Nephron progenitor cell (in vitro differentiated cells): ENCODE measurements at regions not wholly inside any gene's neighbourhood (a gene's known extent, or its start where the extent isn't known, plus 50 kb on each side); places are given as distances from the start of the nearest gene placed in this dataset.
A peak's percentile ranks its signal among the peaks of the same experiment; 100 is the strongest.

Experiments
- DNase-seq: peaks from one replicate; pipeline ENCODE4 v3.0.0; 2021
- H3K27ac Mint-ChIP-seq: 2 replicates; pipeline ENCODE4 v1.8.0; 2021; ENCODE audit warnings: mild to moderate bottlenecking, moderate library complexity, mixed read lengths
- H3K27me3 Mint-ChIP-seq: 2 replicates; pipeline ENCODE4 v1.8.0; 2021; ENCODE audit warnings: mild to moderate bottlenecking, low read depth, mixed read lengths; ENCODE audit not compliant: poor library complexity
- H3K36me3 Mint-ChIP-seq: 2 replicates; pipeline ENCODE4 v1.8.0; 2021; ENCODE audit warnings: low read depth, mixed read lengths
- H3K4me1 Mint-ChIP-seq: 2 replicates; pipeline ENCODE4 v1.8.0; 2021; ENCODE audit warnings: mixed read lengths
- H3K4me3 Mint-ChIP-seq: 2 replicates; pipeline ENCODE4 v1.8.0; 2021; ENCODE audit warnings: mild to moderate bottlenecking, moderate library complexity, mixed read lengths
- H3K9me3 Mint-ChIP-seq: 2 replicates; pipeline ENCODE4 v1.8.0; 2021; ENCODE audit warnings: mild to moderate bottlenecking, moderate library complexity, mixed read lengths
- CTCF ChIP-seq: fragments of 200-600 bp; sonication (generic); IDR thresholded peaks from 2 replicates; pipeline ENCODE4 v1.5.0; 2021; ENCODE audit warnings: antibody characterized with exemption

- peaks cover 48% of the 10 kb centered on the region for H3K27me3 Mint-ChIP-seq
- no peak for TF ChIP-seq CTCF
- no peak overlapping the region for H3K27ac Mint-ChIP-seq
- H3K4me3 Mint-ChIP-seq = peak overlapping the region; percentile 28
- H3K4me1 Mint-ChIP-seq = peaks cover 67% of the 10 kb centered on the region
- H3K9me3 Mint-ChIP-seq = no peaks in the 10 kb centered on the region
- no peaks in the 10 kb centered on the region for H3K36me3 Mint-ChIP-seq
- DNase-seq = no peak
Observed at GRCh38 chr6:41439524-41440418, 104.4 kb downstream of the NCR2 start.

GRCh38 chr6:41440958-41441357 is 105.2 kb upstream of the FOXP4 start:
- peaks cover 44% of the 10 kb centered on the region for H3K27me3 Mint-ChIP-seq
- H3K36me3 Mint-ChIP-seq = no peaks in the 10 kb centered on the region
- peaks cover 73% of the 10 kb centered on the region for H3K4me1 Mint-ChIP-seq
- H3K27ac Mint-ChIP-seq = no peak overlapping the region
- DNase-seq = no peak
- H3K4me3 Mint-ChIP-seq = no peak overlapping the region
- H3K9me3 Mint-ChIP-seq = no peaks in the 10 kb centered on the region
- TF ChIP-seq CTCF = no peak

- Mint-ChIP-seq H3K9me3 (no peaks in the 10 kb centered on the region), H3K4me1 (peaks cover 73% of the 10 kb centered on the region), H3K27ac (no peak overlapping the region), H3K27me3 (peaks cover 42% of the 10 kb centered on the region), H3K4me3 (peak overlapping the region; percentile 14), H3K36me3 (no peaks in the 10 kb centered on the region)
- TF ChIP-seq CTCF = no peak
- DNase-seq = peak; percentile 35
Observed at GRCh38 chr6:41441598-41442351, 104.4 kb upstream of the FOXP4 start.

- no peak for DNase-seq
Observed at GRCh38 chr6:41442352-41442672, 103.9 kb upstream of the FOXP4 start.

GRCh38 chr6:41442800-41443501 is 103.2 kb upstream of the FOXP4 start:
- peaks cover 36% of the 10 kb centered on the region for H3K27me3 Mint-ChIP-seq
- no peaks in the 10 kb centered on the region for H3K36me3 Mint-ChIP-seq
- TF ChIP-seq CTCF = peak; percentile 95
- H3K27ac Mint-ChIP-seq = peak overlapping the region; percentile 79
- DNase-seq = peak; percentile 92
- H3K4me1 Mint-ChIP-seq = peaks cover 70% of the 10 kb centered on the region
- H3K9me3 Mint-ChIP-seq = no peaks in the 10 kb centered on the region
- no peak overlapping the region for H3K4me3 Mint-ChIP-seq

More at GRCh38 chr6:41442352-41442672, 103.9 kb upstream of the FOXP4 start:
- Mint-ChIP-seq H3K9me3 (no peaks in the 10 kb centered on the region), H3K4me3 (no peak overlapping the region), H3K36me3 (no peaks in the 10 kb centered on the region), H3K27ac (peak overlapping the region; percentile 68), H3K27me3 (peaks cover 37% of the 10 kb centered on the region), H3K4me1 (peaks cover 73% of the 10 kb centered on the region)
- no peak for TF ChIP-seq CTCF
